ENCODE measurements at regions not wholly inside any gene's neighbourhood (a gene's known extent, or its start where the extent isn't known, plus 50 kb on each side); places are given as distances from the start of the nearest gene placed in this dataset.

DNA sequence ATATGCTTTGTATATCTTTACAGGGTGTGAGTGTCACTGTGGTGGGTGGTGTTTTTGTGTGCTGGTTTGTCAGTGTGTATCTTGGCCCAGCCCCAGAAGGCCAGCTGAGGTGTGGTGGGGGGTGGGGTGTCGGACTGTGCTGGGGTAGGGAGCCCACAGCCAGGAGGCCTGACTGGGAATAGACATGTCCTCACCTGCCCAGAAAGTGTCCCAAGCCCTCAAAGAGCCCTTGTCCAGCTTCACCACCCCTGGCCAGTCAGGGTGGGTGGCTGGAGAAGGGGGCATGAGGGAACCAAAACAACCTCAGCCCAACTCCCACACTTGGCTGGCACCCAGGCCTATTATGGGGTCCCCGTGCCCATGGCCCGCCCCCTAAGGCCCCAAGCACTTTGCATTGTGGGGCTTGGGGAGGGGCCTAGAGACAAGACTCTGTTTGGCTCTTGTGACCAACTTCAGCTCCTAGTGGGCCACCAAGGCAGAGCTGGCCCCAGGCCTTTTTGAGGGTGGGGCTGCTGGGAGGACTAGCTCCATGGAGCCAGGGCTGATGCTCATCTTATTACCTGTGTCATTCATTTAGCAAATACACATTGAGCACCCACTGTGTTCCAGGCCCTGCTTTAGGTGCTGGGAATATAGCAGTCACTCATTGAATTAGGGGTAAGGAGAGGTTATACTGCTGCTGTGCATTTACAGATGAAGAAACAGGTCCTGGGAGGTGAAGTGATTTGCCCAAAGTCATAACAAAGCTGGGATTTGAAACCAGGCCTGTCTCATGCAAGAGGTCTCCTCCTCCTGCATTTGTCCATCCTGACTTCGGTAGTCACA lies 56.2 kb upstream of the PSD2 start:
- intact Hi-C loops (cut with micrococcal nuclease; ENCODE audit: unreplicated experiment), result no loop called here
- H3K9me2 ChIP-seq (ENCODE audit: insufficient read depth), result no peaks in the 10 kb centered on the region
- H3K27ac ChIP-seq, result no peak overlapping the region
- H3K36me3 ChIP-seq (ENCODE audit: low read depth), result no peaks in the 10 kb centered on the region
- ChIA-PET CTCF (no interaction called here), POLR2A (ENCODE audit: unreplicated experiment) (interaction anchor here (0.7 kb wide), 1 partner anchor 303 kb away, joined by 6 read pairs; no protein-coding TSS in a partner anchor)
- H3K4me1 ChIP-seq (replicated peaks; ENCODE audit: insufficient read depth), result no peaks in the 10 kb centered on the region
- BruUV-seq (replicated peaks), result no TSS peak
- H4K20me1 ChIP-seq (ENCODE audit: insufficient read depth), result no peaks in the 10 kb centered on the region
- DNase-seq, result no peak
- H3K27me3 ChIP-seq (ENCODE audit: insufficient read depth, low read depth), result no peaks in the 10 kb centered on the region
- no peak overlapping the region for H3K4me3 ChIP-seq
- no peaks in the 10 kb centered on the region for H3K79me2 ChIP-seq (ENCODE audit: low read depth)
- no peak overlapping the region for H3K4me2 ChIP-seq
- no peaks in the 10 kb centered on the region for H3K9me3 ChIP-seq (ENCODE audit: insufficient read depth, low read depth)
- TF ChIP-seq CTCF (conservative IDR thresholded peaks at IDR 0.05) (no peak), EZH2 (IDR thresholded peaks at IDR 0.05; ENCODE audit: low read depth) (no peak)
- no peak overlapping the region for H2AFZ ChIP-seq
- no peaks in the 10 kb centered on the region; the same call in 1 of the 2 replicates for H3F3A ChIP-seq (ENCODE audit: insufficient read depth, low read depth)

- no peak for DNase-seq
Observed at GRCh38 chr5:139740138-139740991, 55.2 kb upstream of the PSD2 start.

More at GRCh38 chr5:139740138-139740991, 55.2 kb upstream of the PSD2 start:
- Histone ChIP-seq H3K9me3 (ENCODE audit: insufficient read depth, low read depth) (no peaks in the 10 kb centered on the region), H4K20me1 (ENCODE audit: insufficient read depth) (no peaks in the 10 kb centered on the region), H3K27me3 (ENCODE audit: insufficient read depth, low read depth) (no peaks in the 10 kb centered on the region), H3K4me1 (replicated peaks; ENCODE audit: insufficient read depth) (peaks cover 8% of the 10 kb centered on the region), H3K4me3 (no peak overlapping the region), H3F3A (ENCODE audit: insufficient read depth, low read depth) (peaks cover 6% of the 10 kb centered on the region; the same call in 1 of the 2 replicates), H3K79me2 (ENCODE audit: low read depth) (no peaks in the 10 kb centered on the region), H3K4me2 (no peak overlapping the region), H3K36me3 (ENCODE audit: low read depth) (no peaks in the 10 kb centered on the region), H3K27ac (no peak overlapping the region), H3K9me2 (ENCODE audit: insufficient read depth) (no peaks in the 10 kb centered on the region), H2AFZ (no peak overlapping the region)
- intact Hi-C loops (cut with micrococcal nuclease; ENCODE audit: unreplicated experiment), result no loop called here
- TF ChIP-seq CTCF (conservative IDR thresholded peaks at IDR 0.05) (no peak), EZH2 (IDR thresholded peaks at IDR 0.05; ENCODE audit: low read depth) (no peak)
- no TSS peak for BruUV-seq (replicated peaks)
- CTCF ChIA-PET, result interaction anchor here (0.6 kb wide), 1 partner anchor 508 kb away, joined by 8 read pairs; no protein-coding TSS in a partner anchor
- POLR2A ChIA-PET (ENCODE audit: unreplicated experiment), result interaction anchor here (0.7 kb wide), 1 partner anchor 304 kb away, joined by 6 read pairs; no protein-coding TSS in a partner anchor
